HG03565 (cell line): ENCODE measurements at regions not wholly inside any gene's neighbourhood (a gene's known extent, or its start where the extent isn't known, plus 50 kb on each side); places are given as distances from the start of the nearest gene placed in this dataset.

ENCODE experiments used
- ATAC-seq: cut with Tn5 transposase; IDR thresholded peaks from one replicate; pipeline ENCODE4 v1.9.1; 2021; ENCODE audit warnings: mild to moderate bottlenecking, moderate library complexity; ENCODE audit not compliant: unreplicated experiment

DNA sequence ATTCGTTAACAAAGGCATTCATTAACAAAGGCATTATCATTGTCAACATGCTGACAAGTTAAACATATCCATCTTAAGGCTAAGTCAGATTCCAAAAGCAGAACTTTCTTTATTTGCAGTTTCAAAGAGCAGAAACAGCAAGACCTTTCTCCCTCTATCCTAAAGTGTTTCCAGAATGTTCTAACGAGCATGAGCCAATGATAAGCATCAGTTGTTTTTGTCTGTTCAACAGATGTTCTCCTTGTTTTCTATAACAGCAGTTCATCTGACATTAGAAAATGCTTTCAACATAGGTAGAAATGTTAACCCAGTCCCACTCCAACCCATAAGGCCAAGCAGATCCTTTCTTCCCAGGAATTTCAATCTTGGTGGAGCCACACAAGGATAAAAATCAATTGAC is 77.6 kb upstream of the POMGNT2 start:
- ATAC-seq: no peak

DNA sequence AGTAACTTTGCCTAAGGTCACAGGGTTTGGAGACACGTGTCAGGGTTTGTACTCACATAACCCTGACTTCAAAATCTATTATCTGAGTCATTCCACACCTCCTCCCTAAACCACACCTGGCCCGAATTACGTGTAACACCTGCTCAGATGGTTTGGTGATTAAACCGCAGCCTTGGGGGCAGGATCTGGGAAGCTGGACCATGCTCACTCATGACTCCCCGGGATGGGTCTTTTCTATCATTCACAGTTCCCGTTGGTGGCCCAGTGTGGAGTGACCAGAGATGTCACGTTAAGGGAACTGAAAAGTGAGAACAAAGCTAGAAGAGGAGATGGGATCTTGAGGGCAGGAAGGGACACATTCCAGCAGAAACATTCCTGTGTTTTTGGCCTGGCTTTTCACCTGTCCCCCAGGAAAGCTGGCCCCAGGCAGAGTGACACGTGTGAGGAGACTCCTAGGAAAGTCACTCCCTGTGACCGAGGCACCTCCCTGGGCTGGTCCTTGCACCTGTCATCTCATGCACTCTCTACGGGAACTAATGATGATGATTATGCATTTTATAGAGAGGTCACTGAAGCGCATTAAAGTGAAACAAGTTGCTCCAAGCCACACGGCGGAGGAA is 75.4 kb upstream of the POMGNT2 start:
- peak; percentile 57 for ATAC-seq

DNA sequence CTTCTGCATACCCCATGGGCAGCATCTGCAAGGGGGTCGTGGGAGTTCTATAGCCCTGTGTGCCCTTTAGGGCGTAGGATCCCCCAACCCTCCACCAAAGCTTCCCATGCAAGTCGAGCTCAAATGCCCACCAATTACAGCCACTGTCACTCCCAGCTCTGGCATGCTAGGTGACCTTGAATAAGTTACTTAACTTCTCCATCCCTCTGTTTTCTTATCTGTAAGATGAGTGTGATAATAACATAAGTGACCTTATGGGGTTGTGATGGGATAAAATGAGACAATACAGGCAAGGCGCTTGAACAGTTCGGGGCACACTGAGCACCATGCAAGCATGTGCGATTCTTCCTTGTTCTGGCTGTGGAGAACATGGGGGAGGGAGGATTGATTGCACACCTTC is 74.8 kb upstream of the POMGNT2 start:
- ATAC-seq: no peak

DNA sequence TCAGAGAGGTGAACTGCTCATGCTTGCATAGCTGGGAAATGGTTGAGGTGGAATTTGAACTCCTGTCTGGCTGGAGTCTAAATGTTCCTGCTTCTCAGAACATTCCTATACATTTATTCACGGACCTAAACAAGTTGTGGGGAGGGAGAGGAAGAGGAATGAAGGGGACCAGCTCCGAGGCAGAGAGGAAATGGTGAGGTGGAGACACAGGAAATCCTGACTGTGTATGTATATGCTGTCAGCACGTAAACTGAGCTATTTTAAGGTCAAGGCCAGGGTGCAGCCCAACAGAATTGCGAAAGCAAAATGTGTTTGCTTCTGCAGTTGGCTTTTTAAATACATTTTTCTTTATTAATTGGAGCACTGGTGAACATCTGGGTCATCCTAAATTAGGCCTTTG is 74.1 kb upstream of the POMGNT2 start:
- ATAC-seq: peak; percentile 72

DNA sequence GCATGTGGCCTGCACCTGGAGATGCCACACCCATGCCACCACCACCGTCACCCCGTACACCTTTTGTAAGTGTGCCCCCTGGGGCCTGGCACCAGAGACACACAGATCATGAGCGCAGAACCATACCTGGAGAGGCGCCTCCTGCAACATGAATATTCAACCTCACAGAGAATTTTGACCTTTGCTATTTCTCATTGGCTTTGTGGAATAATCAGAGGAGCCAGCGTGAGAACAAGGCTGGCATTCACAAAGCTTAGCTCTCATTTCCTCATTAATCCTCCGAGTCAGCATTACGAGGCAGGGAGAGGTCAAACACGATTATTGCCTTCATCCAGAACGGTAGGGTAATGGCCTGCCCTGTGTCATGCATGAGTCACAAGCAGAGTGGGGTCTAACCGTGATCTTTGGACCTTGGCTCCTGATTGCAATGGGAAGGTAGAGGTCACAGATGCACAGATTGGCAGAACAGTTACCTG is 73.0 kb upstream of the POMGNT2 start:
- ATAC-seq: no peak

DNA sequence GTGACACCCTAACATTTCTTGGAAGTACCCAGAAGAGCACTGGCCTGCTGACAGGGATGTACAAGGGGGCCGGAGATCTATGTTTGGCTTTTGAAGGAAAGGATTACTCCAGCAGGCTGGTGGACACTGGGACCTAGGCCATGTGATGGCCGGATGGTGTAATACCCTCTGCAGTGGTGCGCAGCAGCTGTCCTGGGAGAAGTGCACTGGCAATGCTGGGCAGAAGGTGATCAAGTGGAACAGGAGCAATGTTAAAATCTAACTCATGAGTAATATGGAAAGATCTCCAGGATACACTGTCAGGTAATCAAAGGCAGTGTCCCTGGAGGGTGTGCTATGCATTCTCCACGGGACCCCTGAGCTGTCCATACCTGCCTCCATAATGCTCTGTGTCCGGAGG is 71.2 kb upstream of the POMGNT2 start:
- ATAC-seq: no peak

DNA sequence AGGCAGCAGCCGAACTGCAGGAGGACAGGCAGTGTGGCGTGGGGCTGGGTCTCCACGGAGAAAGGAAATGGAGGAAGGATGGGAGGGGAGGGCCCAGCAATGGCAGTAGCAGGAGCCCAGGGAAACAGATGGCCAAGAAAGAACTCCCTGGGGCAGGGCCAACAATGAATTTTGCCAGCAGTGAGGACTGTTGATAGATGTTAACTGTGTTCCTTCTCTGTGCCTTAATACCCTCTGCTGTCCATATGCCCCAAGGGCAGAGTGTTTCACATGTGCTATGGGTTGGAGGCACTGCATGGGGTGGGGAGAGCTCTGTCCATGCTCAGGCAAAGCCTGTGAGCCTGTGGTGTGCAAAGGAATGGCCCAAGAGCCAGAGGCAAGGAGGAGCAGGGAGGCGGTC is 70.8 kb upstream of the POMGNT2 start:
- ATAC-seq: no peak

DNA sequence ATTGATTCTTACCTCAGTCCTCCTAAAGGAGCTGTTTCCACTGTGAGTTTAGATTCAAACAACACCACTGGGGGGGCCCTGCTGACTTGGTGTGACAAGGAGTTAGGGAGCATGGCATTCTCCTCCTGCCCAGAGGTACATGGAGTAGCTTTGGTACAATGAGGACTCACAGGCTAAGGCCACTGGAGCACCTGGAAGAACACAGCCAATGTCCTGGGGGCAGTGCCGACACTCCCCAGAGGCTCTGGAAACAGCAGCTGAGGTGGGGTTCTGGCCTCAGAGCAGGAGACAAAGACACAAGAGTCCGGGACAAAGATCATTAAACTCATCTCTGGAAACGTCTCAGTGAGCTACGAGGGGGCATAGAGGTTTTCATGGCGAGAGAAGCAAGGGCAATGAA is 69.7 kb upstream of the POMGNT2 start:
- no peak for ATAC-seq

DNA sequence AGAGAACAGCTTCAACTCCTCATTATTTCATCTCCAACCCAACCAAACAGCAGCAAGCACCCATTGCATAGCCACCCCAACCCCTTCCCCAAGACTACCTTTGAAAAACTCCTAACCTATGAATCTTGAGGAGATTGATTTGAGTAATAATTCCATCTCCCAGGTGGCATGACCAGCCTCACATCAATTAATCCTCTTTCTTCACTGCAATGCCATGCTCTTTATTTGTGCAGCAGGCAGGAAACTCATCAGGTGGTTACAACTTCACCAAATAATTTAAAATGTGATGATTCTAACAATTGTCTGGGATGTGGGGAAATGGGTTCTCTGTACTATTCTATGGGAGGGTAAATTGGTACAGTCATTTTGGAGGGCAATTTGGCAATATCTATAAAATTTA is 68.1 kb upstream of the POMGNT2 start:
- no peak for ATAC-seq

DNA sequence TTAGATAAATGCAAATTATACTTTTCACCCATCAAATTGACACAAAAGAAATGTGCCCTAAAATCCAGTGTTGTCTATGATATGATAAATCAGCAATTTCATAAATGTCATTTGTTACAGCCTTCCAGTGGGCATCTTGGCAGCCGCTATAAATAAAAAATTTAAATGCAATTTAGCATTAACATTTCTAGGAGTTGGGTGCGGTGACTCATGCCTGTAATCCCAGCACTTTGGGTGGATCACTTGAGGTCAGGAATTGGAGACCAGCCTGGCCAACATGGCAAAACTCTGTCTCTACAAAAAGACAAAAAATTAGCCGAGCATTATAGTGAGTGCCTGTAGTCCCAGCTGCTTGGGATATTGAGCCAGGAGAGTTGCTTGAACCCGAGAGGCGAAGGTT is 65.9 kb upstream of the POMGNT2 start:
- no peak for ATAC-seq

DNA sequence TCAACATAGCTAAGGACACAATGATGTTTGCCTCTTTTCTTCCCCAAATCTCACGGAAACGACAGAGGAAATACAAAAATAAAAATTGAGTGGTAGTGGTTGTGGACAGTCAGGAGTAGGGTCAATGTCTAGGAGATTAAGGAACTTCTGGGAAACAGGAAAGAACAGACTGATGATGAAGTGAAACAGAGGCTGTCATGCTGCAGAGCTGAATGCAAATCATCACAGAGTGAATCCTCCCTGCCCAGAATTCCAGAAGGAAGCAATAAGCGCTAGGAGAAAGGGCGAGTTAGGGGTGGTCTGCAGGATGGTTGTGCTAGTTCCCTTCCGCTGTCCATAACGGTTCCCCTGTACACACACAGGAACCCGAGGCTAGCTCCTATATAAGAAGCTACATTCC is 64.7 kb upstream of the POMGNT2 start:
- ATAC-seq: no peak

DNA sequence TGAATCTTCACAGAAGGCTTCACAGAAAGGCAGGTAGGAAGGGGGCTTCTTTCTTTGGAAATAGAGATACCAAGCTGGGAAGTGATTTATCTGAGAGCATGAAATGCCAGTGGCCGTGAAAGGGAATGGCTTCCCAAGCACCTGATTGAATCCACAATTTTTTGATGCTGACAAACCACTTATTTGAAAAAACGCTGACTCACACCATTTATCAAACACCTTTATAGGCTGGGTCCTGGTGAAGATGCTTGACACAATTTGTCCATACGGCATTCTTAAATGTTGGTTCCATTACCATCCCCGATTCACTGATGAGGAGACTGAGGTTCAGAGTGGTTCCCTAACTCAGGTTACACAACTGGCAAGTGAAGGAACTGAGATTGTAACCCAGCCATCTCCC is 64.1 kb upstream of the POMGNT2 start:
- no peak for ATAC-seq

DNA sequence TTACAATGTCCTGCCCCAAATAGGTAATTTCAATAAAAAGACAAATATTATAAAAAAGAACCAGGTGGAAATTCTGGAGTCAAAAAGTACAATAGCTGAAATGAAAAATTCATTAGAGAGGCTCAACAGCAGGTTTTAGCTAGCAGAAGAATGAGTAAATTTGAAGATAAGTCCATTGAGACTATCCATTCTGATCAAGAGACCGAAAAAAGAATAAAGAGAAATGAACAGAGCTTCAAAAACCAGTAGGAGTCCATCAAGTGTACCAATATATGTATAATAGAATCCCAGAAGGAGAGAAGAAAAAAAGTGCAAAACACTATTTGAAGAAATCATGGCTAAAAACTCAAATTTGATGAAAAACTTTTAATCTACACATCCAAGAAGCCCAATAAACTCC is 60.5 kb upstream of the POMGNT2 start:
- no peak for ATAC-seq

DNA sequence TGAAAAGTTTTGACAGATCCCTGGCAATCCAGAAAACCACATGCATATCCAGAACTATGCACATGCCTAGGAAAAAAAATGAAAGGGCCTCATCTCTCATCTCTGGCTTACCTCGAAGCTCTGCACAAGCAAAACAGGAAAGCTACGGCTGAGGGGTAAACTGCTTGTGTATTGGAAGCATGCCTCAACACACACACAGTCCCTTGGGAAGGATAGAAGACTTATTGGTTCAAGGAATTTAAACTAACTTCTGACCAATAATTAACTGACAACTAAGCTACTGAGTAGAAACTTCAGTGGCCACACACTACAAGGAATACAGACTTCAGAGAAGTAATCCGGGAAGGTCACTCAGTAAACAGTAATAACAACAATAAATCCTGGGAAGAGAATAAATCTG is 59.9 kb upstream of the POMGNT2 start:
- no peak for ATAC-seq

DNA sequence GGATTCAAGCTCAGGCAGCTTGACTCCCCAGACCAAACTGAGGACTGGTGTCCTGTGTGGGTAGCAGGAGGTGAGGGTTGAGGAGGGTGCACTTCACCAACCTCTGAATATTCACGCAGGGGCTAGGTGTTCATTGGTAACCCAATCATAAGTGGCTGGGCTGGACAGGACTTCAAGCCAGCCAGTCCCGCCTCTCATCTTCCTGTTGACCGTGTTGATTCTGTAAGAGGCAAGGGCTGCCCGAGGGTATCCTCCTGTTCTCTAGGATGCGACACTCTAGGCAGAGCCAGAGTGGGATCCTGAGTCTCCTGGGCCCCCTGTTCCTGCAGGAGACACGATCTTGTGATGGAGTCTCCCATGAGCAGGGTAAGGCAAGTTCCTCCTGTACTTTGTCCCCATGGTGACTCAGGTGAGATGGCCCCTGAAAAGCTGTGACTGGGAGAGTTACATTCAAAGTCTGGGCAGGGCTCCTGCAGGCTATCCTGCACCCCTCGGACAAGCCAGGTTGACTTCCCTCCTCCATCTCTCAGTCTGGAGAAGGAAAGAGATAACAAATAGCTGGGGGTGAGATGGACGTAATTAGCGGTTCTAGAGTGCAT is 58.1 kb upstream of the POMGNT2 start:
- ATAC-seq: no peak

DNA sequence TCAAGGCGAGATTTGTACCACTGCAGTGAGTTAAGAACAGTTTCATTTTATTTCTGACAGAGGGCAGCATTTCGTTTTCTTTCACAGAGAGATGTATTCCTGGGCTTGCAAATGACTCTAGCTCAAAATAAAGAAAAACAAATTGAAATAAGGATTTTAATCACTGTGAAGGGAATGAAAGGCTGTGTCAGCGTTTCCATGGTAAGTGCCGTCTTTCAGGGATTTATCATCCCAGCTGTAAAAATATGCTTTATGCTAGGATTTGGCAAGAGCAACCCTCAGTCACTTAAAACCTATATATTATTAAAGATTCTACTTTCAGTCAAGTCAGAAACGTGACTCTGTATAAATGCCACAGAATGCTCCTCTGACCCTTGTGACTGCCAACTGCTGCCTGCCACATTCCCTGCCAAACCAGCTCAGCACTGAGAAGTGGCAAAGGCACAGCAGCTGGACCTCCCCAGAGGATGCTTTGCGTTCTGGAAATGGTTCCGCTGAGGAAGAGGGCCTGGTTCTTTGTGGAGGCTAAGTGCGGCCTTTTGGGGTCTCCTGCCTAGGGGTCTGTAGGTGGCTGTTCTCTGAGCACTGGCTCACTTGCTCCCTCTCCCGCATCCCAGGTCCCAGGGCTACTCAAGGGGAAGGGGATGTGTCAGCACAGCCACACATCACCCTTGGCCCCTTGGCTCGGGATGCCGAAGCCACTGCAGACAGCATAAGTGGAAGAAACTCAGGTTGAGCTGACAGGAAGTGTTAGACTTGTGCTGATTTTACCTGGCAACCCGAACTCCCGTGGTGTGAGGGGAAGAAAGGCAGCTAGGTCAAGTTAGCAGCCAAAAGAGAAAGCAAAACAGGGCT is 56.6 kb upstream of the POMGNT2 start:
- no peak for ATAC-seq

DNA sequence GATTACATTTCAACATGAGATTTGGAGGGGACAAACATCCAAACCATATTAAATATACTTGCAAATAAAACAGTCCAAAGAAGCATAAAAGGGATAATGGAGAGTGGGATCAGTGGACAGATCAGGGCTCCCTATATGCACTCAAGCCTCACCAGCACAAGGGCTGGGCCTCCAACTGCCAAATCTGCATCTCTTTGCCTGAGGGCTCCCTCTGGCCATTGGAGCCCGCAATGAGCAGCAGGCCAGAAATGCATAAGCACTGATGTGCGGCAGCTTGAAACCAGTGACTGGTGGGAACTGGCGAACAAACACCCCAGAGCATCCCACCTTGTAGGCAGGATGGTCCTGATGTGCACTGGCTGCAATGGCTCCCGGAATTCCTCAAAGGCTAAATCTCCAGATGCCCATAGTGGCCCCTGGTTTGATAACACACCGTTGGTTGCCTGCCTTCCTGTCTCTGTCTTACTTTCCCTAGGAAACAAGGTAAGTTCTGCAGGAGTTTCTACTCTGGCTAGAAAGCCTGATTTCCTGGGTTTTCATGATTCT is 55.9 kb upstream of the POMGNT2 start:
- ATAC-seq: no peak

DNA sequence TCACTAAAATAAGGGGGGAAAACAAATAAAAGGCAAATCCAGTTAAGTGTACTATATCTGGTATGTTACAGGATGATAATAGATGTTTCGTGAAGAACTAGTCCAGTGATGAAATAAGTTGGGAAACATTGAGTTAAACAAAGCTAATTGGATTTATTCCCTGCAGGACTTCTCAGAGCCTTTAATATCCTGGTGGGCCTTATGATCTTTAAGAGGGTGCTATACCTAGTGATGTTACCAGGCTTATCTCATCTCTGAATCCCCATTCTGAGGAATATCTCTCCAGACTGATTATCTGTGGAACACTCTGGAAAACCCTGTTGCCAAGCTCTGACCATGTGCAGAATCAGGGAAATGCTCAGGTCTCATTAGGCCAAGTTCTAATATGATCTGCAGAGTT is 54.8 kb upstream of the POMGNT2 start:
- ATAC-seq: no peak

DNA sequence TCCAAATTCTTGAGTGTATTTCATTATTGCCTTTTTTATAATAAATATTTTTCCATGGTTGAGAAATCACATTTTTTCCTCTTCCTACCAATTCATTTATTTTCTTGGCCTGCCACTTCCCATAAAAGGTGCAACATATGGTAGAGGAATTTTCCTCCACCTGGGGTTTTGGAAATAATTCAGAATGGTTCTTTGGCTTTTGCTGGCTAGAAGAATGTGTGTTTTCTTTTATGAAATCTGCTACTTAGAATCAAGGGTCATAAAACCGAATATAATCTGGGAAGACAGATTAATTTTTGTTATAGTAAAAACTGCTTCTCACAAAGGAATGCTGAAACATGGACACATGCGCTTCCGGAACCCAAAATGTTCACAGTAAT is 54.0 kb upstream of the POMGNT2 start:
- no peak for ATAC-seq

DNA sequence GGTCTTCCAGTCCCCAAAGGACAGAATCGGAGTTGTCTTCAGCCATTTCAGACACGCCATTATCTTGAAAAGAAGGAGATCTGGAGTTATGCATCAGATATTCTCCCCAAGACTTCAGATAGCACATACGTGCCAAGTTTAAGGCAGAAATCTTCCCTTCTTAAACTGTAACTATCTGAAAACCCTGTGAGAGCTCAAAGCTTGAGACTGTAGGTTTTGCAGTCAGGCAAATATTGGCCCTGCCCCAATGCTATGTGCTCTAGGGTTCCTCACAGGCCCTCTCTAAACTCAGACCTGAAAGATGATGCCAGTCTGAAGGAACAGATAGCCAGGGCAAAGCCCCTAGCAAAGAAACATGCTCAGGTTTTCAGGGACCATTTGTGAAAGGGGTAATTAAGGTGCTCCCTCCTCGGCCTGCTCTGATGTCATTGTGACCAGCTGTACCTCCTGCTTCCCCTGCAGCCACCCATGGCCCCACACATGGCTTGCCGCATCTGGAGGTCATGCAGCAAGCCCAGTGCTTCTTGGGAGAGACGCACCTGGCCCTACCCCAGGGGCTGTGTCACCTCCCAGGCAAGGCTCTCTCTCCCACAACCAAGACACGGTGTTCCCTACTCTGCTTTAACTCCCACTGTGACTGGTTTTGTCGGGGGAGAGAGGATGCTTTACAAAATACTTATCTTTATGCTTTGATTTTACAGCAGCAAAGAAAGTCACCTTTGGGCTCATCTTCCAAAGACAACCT is 53.4 kb upstream of the POMGNT2 start:
- ATAC-seq: no peak

DNA sequence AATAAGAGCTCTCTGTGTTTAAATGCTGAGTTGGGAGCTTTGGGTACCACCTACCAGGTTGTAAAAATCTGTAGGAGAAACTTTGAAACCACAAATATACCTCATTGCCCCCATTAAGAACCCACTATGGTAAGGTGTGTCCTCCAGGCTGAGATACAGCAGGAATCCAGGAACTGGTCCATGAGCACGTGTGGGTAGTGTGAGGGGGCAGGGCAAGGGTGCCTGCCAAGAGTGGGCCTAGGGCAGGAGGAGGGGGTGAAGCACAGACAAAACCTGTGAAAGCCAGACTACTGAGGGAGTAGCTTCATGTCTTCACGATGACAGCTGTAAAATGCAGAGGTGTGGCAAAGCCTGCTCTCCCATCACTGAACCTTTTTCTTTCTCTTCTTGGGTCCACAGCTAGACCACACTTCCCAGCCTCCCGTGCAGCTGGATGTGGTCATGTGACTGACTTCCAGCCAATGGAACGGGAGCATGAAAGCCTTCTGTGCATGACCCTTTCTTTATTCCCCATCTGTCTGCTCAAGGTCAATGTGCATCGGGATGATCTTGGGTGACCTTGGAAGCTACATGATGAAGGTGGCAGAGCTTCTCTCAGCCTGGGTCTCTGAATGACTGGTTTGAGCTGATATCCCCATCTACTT is 51.1 kb upstream of the POMGNT2 start:
- no peak for ATAC-seq
